IPS-18a (cell line): ENCODE measurements at regions not wholly inside any gene's neighbourhood (a gene's known extent, or its start where the extent isn't known, plus 50 kb on each side); places are given as distances from the start of the nearest gene placed in this dataset.

Experiments used
- H3K27ac ChIP-seq: one replicate; pipeline ENCODE4 v1.5.1; 2013; ENCODE audit warnings: low read length
- H3K27me3 ChIP-seq: one replicate; pipeline ENCODE4 v1.6.1; 2013; ENCODE audit warnings: mild to moderate bottlenecking, low read length; ENCODE audit not compliant: control insufficient read depth, insufficient read depth
- H3K36me3 ChIP-seq: one replicate; pipeline ENCODE4 v1.6.1; 2013; ENCODE audit warnings: low read depth, low read length; ENCODE audit not compliant: control insufficient read depth
- H3K4me1 ChIP-seq: one replicate; pipeline ENCODE4 v1.6.1; 2013; ENCODE audit warnings: low read depth, low read length; ENCODE audit not compliant: control insufficient read depth
- H3K4me3 ChIP-seq: one replicate; pipeline ENCODE4 v1.5.1; 2013; ENCODE audit warnings: low read length
- H3K9ac ChIP-seq: one replicate; pipeline ENCODE4 v1.6.1; 2013; ENCODE audit warnings: mild to moderate bottlenecking, low read length, moderate library complexity
- H3K9me3 ChIP-seq: one replicate; pipeline ENCODE4 v1.6.1; 2013; ENCODE audit warnings: low read depth, low read length; ENCODE audit not compliant: control insufficient read depth

- H3K4me3 ChIP-seq = no peak overlapping the region
- H3K9me3 ChIP-seq = no peaks in the 10 kb centered on the region
- no peaks in the 10 kb centered on the region for H3K36me3 ChIP-seq
- H3K4me1 ChIP-seq = peaks cover 10% of the 10 kb centered on the region
- H3K9ac ChIP-seq = no peak overlapping the region
- no peak overlapping the region for H3K27ac ChIP-seq
- H3K27me3 ChIP-seq = no peaks in the 10 kb centered on the region
Measured at GRCh38 chr2:217052856-217053577, 193.2 kb upstream of the TNP1 start.

DNA sequence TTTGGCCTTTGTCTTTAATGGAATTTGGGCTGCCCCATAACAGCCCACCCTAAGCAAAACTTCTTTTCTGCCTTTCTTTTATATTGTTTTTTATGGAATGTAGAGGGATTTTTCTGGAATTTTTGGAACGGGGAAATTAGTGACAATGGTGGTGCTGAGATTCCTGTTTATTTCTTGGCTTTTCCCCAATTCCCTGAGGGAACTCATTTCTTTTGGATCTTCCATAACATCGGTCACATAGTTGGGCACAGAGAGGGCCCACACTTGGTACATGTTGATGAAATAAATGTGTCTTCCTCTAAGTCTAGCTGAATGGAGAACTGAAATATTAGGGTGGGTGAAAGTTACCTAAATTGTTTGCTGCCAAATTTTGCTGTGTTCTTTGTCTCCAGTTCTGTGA is 191.6 kb upstream of the TNP1 start:
- peaks cover 10% of the 10 kb centered on the region for H3K4me1 ChIP-seq
- H3K4me3 ChIP-seq = no peak overlapping the region
- no peak overlapping the region for H3K9ac ChIP-seq
- H3K9me3 ChIP-seq = no peaks in the 10 kb centered on the region
- H3K27me3 ChIP-seq = no peaks in the 10 kb centered on the region
- no peaks in the 10 kb centered on the region for H3K36me3 ChIP-seq
- no peak overlapping the region for H3K27ac ChIP-seq

DNA sequence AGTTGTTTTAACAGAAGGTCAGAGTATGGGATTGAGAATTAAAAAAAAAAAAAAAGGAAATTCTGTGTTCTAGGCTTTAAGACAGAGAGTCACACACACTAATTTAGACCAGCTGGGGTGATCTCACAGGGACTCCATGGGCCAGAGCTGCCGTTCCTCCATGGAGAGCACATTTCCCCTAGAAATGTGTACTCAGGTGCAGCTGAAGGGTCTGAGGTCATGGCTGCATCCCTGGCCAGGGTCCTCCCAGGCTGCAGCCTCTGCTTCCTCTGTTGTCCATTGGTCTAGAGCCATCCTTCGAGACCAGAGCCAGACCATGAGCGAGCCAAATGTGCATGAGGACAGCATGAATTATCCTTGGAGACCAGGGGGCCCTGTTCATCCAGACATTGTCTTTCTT is 190.1 kb upstream of the TNP1 start:
- no peaks in the 10 kb centered on the region for H3K9me3 ChIP-seq
- H3K36me3 ChIP-seq = no peaks in the 10 kb centered on the region
- peaks cover 10% of the 10 kb centered on the region for H3K4me1 ChIP-seq
- no peak overlapping the region for H3K4me3 ChIP-seq
- H3K27ac ChIP-seq = no peak overlapping the region
- no peak overlapping the region for H3K9ac ChIP-seq
- H3K27me3 ChIP-seq = no peaks in the 10 kb centered on the region

DNA sequence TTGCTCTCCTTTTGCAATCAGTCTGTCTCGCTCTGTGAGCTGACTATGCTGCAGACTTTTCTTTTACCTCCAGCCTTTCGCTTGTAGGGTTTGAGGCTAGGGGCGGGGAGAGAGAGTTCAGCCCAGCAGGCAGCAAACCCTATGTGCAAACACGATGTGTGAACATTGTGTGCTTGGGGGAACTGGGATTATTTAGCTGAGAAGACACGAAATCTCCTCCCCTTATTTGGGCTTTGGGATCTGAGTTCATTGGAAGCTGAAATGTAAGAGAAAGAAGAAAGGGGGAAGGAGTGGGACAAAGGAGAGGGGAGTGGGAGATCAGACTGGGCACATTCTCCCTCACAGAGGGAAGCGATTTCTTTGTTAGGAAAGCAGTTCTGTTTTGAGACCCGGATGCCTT is 189.6 kb upstream of the TNP1 start:
- Histone ChIP-seq H3K27me3 (no peaks in the 10 kb centered on the region), H3K4me3 (no peak overlapping the region), H3K36me3 (no peaks in the 10 kb centered on the region), H3K4me1 (peaks cover 10% of the 10 kb centered on the region), H3K9ac (no peak overlapping the region), H3K9me3 (no peaks in the 10 kb centered on the region), H3K27ac (no peak overlapping the region)

GRCh38 chr2:217048730-217049129 is 188.9 kb upstream of the TNP1 start:
- H3K9me3 ChIP-seq = no peaks in the 10 kb centered on the region
- no peak overlapping the region for H3K9ac ChIP-seq
- H3K4me3 ChIP-seq = no peak overlapping the region
- H3K27me3 ChIP-seq = no peaks in the 10 kb centered on the region
- H3K27ac ChIP-seq = no peak overlapping the region
- peaks cover 10% of the 10 kb centered on the region for H3K4me1 ChIP-seq
- H3K36me3 ChIP-seq = no peaks in the 10 kb centered on the region

DNA sequence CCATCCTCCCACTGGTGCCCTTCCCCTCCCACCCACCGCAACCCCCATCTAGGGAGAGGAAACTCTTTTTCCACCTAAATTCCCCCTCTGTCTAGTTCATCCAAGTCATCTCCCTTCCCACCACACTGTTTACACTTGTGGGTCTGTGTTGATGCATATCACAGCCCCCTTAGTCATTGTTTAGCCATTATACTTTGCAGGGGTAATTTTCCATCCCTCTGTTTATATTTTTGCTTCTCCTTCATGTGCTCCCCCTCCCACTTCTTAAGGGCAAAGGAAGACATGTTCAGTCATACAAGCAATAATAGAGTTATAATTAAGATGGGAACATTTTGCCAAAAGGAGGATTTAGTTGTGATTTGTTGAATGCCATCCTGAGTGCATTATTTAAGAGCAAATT is 187.8 kb upstream of the TNP1 start:
- Histone ChIP-seq H3K9ac (no peak overlapping the region), H3K27me3 (no peaks in the 10 kb centered on the region), H3K9me3 (no peaks in the 10 kb centered on the region)

GRCh38 chr2:217047209-217047608 is 187.3 kb upstream of the TNP1 start:
- H3K4me3 ChIP-seq = no peak overlapping the region
- no peaks in the 10 kb centered on the region for H3K36me3 ChIP-seq
- H3K27ac ChIP-seq = no peak overlapping the region
- no peaks in the 10 kb centered on the region for H3K9me3 ChIP-seq
- no peaks in the 10 kb centered on the region for H3K27me3 ChIP-seq
- H3K9ac ChIP-seq = no peak overlapping the region
- peaks cover 10% of the 10 kb centered on the region for H3K4me1 ChIP-seq

More for the DNA sequence above, 187.8 kb upstream of the TNP1 start:
- Histone ChIP-seq H3K27ac (no peak overlapping the region), H3K36me3 (no peaks in the 10 kb centered on the region), H3K4me3 (no peak overlapping the region), H3K4me1 (peaks cover 10% of the 10 kb centered on the region)

- Histone ChIP-seq H3K27ac (no peak overlapping the region), H3K27me3 (no peaks in the 10 kb centered on the region), H3K9me3 (no peaks in the 10 kb centered on the region), H3K4me3 (no peak overlapping the region), H3K4me1 (peaks cover 10% of the 10 kb centered on the region), H3K36me3 (no peaks in the 10 kb centered on the region), H3K9ac (no peak overlapping the region)
Measured at GRCh38 chr2:217045700-217046475, 186.0 kb upstream of the TNP1 start.

GRCh38 chr2:217040099-217040498 is 180.2 kb upstream of the TNP1 start:
- Histone ChIP-seq H3K27ac (no peak overlapping the region), H3K4me1 (no peaks in the 10 kb centered on the region), H3K36me3 (no peaks in the 10 kb centered on the region), H3K9ac (no peak overlapping the region), H3K27me3 (no peaks in the 10 kb centered on the region), H3K9me3 (no peaks in the 10 kb centered on the region), H3K4me3 (no peak overlapping the region)

DNA sequence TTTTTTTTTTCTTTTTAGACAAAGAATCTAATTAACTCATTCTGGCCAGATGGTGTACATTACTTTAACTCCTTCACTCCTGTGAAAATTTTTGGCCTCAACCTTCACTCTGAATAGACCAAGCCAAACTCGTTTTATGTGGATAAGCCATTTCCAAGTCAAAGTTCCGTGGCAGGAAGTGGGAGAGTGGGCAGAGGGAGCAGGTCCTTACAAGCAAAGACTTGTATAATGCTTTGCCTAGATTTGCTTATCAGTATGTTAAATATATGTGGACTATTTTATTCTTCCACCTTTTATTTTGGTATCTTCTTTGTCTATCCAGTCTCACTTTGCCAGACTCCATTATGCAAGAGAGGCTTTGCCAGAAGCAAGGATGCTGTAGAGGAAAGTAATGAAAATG is 178.1 kb upstream of the TNP1 start:
- H3K27ac ChIP-seq = no peak overlapping the region
- no peaks in the 10 kb centered on the region for H3K36me3 ChIP-seq
- H3K9me3 ChIP-seq = no peaks in the 10 kb centered on the region
- no peaks in the 10 kb centered on the region for H3K4me1 ChIP-seq
- no peak overlapping the region for H3K4me3 ChIP-seq
- no peaks in the 10 kb centered on the region for H3K27me3 ChIP-seq
- H3K9ac ChIP-seq = no peak overlapping the region

GRCh38 chr2:217037353-217037752 is 177.5 kb upstream of the TNP1 start:
- Histone ChIP-seq H3K27ac (no peak overlapping the region), H3K36me3 (no peaks in the 10 kb centered on the region), H3K9me3 (no peaks in the 10 kb centered on the region), H3K4me1 (no peaks in the 10 kb centered on the region), H3K27me3 (no peaks in the 10 kb centered on the region), H3K4me3 (no peak overlapping the region), H3K9ac (no peak overlapping the region)

DNA sequence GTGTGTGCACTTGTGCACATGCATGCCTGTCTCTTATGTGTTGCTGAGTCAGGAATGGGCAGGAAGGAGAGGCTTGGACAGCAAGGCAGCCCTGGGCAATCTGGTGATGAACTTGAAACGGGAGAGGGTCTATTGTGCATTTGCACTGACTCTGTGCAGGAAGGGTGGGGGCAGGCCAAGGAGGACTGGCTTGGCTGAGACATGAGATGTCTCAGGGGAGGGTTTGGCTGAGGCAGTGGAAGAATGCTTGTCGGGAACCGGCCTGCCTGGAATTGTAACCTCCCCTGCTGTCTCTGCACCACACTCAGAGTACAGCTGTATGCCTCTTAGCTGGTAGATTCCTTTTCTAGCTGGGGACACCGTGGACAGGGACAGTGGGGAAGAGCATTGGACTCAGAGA is 176.1 kb upstream of the TNP1 start:
- Histone ChIP-seq H3K27ac (no peak overlapping the region), H3K4me3 (no peak overlapping the region), H3K9me3 (no peaks in the 10 kb centered on the region), H3K36me3 (no peaks in the 10 kb centered on the region), H3K9ac (no peak overlapping the region), H3K4me1 (no peaks in the 10 kb centered on the region), H3K27me3 (no peaks in the 10 kb centered on the region)
